ENCODE measurements at regions not wholly inside any gene's neighbourhood (a gene's known extent, or its start where the extent isn't known, plus 50 kb on each side); places are given as distances from the start of the nearest gene placed in this dataset.
"Not testable (repeated sequence)": the region's sequence is repeated elsewhere in the genome, so short reads cannot be mapped to it uniquely, and the experiment has no call there.

DNA sequence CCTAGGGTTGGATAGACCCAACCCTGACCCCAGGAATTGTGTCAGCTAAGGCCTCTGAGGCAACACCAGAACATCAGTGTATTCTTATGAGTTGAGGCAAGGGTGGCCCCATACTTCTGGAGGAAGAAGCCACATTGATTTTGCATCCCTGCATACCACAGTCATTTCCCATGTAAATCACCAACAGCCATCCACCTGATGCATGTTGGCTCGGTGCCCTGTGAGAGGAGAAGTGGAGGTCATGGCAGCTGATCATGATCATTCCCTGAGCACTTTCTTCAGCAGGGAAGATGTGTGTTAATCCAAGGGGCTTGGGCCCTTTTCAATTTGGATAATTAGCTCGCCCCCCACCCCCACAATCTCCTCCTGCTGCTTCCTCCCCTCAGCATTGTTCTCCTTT is 85.1 kb downstream of the ATP6V0E2 start:
- not testable (repeated sequence) for TF ChIP-seq POLR2A, POLR2AphosphoS5 (IDR thresholded peaks at IDR 0.05; ENCODE audit: low read depth, low read length)

Measured in GM12892 (cell line).